PC-3 (cell line): ENCODE measurements at regions not wholly inside any gene's neighbourhood (a gene's known extent, or its start where the extent isn't known, plus 50 kb on each side); places are given as distances from the start of the nearest gene placed in this dataset.

Source experiments
- EZH2 ChIP-seq: fragments of 300-600 bp; sonication (generic); IDR thresholded peaks from one replicate; pipeline ENCODE4 v1.6.1; 2017; ENCODE audit warnings: antibody characterized with exemption, mild to moderate bottlenecking, low read length; ENCODE audit not compliant: unreplicated experiment
- TF ChIP-seq, protein P1 (sequence below): fragments of 300-600 bp; sonication (generic); conservative IDR thresholded peaks from 2 replicates; pipeline ENCODE4 v1.5.1; 2017; ENCODE audit warnings: antibody characterized with exemption, low read depth, mild to moderate bottlenecking, low read length

DNA sequence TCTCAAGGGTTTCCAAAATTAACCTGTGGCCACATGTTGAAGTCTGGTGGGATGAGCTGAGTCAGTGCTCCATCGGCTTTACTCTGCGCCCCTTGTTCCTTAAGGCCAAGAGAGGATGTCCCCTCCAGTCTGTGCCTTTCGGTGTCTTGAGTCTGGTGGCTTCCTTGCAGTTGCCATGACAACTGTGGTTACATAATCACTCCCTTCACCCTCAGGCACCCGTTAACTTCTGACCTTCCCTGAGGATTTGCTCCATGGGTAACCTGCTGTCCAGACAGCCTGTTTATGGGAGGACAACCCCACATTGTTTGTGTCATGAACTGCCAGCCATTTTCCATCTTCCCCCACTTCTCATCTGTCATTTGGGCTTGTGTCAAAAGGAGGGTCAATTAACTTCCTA, 401.1 kb upstream of the LCORL start:
- TF ChIP-seq EZH2 = no peak
- TF ChIP-seq, protein P1, sequence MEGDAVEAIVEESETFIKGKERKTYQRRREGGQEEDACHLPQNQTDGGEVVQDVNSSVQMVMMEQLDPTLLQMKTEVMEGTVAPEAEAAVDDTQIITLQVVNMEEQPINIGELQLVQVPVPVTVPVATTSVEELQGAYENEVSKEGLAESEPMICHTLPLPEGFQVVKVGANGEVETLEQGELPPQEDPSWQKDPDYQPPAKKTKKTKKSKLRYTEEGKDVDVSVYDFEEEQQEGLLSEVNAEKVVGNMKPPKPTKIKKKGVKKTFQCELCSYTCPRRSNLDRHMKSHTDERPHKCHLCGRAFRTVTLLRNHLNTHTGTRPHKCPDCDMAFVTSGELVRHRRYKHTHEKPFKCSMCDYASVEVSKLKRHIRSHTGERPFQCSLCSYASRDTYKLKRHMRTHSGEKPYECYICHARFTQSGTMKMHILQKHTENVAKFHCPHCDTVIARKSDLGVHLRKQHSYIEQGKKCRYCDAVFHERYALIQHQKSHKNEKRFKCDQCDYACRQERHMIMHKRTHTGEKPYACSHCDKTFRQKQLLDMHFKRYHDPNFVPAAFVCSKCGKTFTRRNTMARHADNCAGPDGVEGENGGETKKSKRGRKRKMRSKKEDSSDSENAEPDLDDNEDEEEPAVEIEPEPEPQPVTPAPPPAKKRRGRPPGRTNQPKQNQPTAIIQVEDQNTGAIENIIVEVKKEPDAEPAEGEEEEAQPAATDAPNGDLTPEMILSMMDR = no peak
